Activated CD8-positive, alpha-beta memory T cell treated with anti-CD3 and anti-CD28 coated beads for 48 hours (primary cell): ENCODE measurements at regions not wholly inside any gene's neighbourhood (a gene's known extent, or its start where the extent isn't known, plus 50 kb on each side); places are given as distances from the start of the nearest gene placed in this dataset.
"Not testable (repeated sequence)": the region's sequence is repeated elsewhere in the genome, so short reads cannot be mapped to it uniquely, and the experiment has no call there.

Experiments used
- DNase-seq, 3 experiments: peaks; one replicate each; pipeline ENCODE4 v3.0.0-alpha.2; 2020; ENCODE audit warnings: low read depth in 2 of 3, low spot score in 2 of 3

GRCh38 chr7:45402480-45403218 is 171.5 kb upstream of the ADCY1 start:
- no peak for DNase-seq

GRCh38 chr7:45404622-45405021 is 169.5 kb upstream of the ADCY1 start:
- DNase-seq: no peak

GRCh38 chr7:45407730-45408408 is 166.3 kb upstream of the ADCY1 start:
- no peak for DNase-seq

GRCh38 chr7:45408409-45408737 is 165.8 kb upstream of the ADCY1 start:
- no peak for DNase-seq

- DNase-seq: no peak
Observed at GRCh38 chr7:45410893-45411292, 163.3 kb upstream of the ADCY1 start.

GRCh38 chr7:45413419-45413818 is 160.7 kb upstream of the ADCY1 start:
- no peak for DNase-seq

GRCh38 chr7:45414226-45414625 is 159.9 kb upstream of the ADCY1 start:
- DNase-seq: no peak

- DNase-seq: no peak
Observed at GRCh38 chr7:45415265-45415664, 158.9 kb upstream of the ADCY1 start.

- DNase-seq: no peak
Observed at GRCh38 chr7:45416846-45417245, 157.3 kb upstream of the ADCY1 start.

GRCh38 chr7:45417268-45417667 is 156.9 kb upstream of the ADCY1 start:
- DNase-seq: no peak

GRCh38 chr7:45417735-45418134 is 156.4 kb upstream of the ADCY1 start:
- no peak for DNase-seq

- DNase-seq: no peak
Observed at GRCh38 chr7:45420843-45421495, 153.2 kb upstream of the ADCY1 start.

- no peak for DNase-seq
Observed at GRCh38 chr7:45421806-45422205, 152.4 kb upstream of the ADCY1 start.

- no peak for DNase-seq
Observed at GRCh38 chr7:45430397-45430796, 143.8 kb upstream of the ADCY1 start.

- no peak for DNase-seq
Observed at GRCh38 chr7:45434167-45434784, 139.9 kb upstream of the ADCY1 start.

GRCh38 chr7:45435131-45435530 is 139.0 kb upstream of the ADCY1 start:
- DNase-seq: no peak

- DNase-seq: no peak
Observed at GRCh38 chr7:45435846-45436245, 138.3 kb upstream of the ADCY1 start.

GRCh38 chr7:45440776-45441175 is 133.4 kb upstream of the ADCY1 start:
- DNase-seq: not testable (repeated sequence)

GRCh38 chr7:45443263-45443662 is 130.9 kb upstream of the ADCY1 start:
- no peak for DNase-seq

GRCh38 chr7:45446195-45446944 is 127.8 kb upstream of the ADCY1 start:
- DNase-seq: no peak

- no peak for DNase-seq
Observed at GRCh38 chr7:45447296-45447695, 126.9 kb upstream of the ADCY1 start.
